GM21717 (cell line): ENCODE measurements at regions not wholly inside any gene's neighbourhood (a gene's known extent, or its start where the extent isn't known, plus 50 kb on each side); places are given as distances from the start of the nearest gene placed in this dataset.

Source experiments
- ATAC-seq: cut with Tn5 transposase; IDR thresholded peaks from one replicate; pipeline ENCODE4 v1.9.1; 2021; ENCODE audit warnings: mild to moderate bottlenecking, moderate library complexity; ENCODE audit not compliant: unreplicated experiment

DNA sequence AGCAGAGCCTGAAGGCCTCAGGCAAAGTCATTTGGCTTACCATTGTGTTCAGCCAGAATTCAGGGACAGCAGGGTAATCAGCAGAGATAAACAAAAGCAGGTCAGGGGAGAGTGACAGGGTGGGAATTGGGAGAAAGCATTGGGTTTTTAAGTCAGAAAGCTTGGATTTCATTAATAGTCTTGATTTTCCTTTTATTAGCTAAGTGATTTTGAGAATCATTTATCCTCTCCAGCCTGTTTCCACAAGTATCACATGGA, 410.1 kb downstream of the HNRNPD start:
- ATAC-seq: no peak

DNA sequence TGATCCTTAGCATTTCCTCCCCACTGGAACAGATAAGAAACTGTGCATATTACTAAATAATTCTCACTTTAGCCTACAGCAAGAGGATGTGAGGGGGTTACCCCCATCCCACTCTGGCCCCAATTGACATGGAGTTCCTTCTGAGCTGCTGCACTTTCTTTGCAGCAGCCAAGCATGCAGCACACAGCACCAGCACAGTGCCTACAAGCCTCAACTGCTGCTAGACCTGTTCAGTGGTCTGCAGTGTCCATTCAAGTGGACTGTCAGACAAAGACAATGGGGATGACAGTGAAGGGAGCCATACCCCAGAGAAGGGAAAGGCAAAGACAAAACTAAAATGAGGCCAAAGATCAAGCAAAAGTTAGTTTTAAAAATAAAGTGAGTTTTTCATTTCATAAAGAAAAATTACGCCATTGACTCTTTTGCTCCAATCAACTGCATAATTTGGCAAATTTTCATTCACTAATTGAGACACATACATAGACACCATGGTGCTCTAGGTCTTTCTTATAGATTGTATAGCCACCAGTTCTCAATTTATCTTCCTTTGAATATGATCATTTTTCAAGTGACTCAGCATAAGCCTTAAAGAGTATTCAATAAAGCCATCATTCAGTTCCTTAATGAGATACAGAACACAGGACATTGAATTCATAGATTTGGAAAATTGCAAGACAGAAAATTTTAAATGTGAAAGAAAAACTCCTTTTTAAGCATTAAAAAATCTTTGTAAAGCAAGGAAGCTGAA, 410.6 kb downstream of the HNRNPD start:
- no peak for ATAC-seq

DNA sequence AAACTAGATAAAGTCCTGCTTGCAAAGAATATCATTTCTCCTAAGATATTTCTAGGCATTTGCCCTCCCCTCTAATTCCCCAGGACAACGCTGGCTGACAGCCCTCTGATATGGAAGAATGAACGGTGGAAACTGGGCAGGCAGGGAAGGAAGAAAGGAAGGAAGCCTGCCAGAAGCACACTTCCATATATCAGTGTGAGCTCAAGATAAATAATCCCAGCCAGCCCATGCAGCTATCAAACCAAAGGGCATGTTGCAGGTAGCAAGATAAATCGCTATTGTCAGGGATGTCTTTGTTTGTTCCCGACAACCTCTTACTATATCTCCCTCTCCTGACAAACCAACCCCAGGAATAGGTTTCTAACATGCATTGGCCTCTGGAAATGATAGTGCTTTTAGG, 412.8 kb downstream of the HNRNPD start:
- ATAC-seq: no peak

DNA sequence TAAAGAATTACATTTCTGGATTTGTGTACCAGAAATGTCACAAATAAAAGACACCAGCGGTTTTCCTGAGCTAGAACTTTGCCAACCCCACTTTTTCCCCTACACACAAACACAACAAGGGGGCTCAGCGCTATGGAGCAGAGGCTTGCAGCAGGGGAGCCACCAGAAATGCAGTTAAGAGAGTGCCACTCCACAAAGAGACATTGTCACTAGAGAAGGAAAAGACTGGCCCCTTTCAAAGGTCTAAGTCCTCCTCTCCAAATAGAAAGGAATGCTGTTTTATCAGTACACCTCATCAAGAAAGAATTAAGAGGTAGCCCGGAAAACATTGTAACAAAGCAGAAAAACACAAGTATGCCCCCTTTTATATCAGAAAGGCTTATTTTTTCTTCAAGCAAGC, 419.5 kb downstream of the HNRNPD start:
- ATAC-seq: no peak

DNA sequence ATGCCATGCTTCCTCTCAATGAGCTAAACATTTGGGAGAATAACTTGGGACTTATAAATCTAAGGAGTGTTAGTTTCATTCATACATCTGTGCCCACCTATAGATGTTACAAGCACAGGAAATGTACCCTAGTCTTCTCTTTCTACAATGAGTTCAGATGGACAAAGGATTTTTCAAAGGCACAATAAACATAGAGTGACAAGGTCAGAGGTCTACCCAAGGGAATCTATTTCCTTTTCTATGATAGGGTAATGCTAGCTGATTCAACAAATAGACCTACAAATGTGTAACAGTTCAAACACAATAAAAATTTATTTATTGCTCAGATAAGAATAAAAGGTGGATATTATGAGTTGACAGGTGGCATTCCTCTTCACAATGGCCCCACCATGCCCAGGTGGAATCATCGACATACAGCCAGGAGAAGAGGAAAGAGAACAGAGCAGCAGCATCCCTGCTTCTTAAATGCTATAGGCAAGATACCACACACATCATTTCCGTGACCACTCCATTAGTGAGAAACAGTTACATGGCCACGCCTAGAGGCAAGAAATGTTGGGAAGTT, 421.8 kb downstream of the HNRNPD start:
- no peak for ATAC-seq

DNA sequence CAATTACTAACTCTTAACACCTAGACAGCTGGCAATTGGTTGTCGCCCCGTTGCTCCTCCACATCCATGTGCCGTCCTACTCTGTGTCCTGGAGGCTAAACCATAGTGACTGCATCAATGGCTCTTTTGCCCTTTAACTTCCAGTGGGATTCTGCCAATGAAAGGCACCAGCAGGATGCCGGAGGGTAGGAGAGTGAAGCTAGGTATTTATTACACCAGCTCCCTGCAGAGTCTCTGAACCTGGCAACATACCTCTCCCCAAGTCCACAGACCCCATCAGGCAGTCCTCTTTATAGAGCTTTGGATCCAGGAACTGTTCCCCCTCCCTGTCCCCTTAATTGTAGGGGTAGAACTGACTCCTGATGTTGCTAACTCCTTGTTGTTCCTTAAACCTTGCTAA, 426.8 kb downstream of the HNRNPD start:
- no peak for ATAC-seq

DNA sequence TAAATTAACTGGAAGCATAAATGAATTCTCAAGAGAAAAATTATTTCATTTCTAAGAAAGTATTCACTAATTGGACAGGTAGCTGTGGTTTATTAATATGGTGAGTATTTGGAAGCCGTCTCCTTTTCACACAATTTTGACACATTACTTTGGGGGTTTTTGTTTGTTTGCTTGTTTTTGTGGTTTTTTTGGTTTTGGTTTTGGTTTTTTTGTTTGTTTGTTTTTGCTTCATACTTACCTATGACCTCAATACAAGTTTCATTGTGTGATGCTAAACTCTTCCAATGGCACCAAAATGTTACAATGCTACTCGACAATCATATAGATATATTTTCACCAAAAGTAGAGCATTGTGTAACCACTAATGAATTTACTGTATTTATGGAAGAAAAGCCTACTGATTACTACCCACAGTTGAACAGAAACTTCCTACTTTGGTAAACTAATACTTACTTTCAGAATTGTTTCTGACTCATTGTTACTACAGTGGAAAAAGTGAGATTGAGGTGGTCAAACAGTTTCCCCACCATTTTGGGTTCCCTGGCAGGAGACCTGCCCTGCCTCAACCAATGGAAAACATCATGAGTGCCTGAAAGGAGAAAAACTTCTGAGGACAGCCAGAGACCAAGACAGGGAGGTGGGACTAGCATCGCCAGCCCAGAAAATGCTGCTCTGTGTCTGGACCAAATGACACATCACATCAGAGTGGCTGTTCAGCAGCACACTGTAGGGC, 443.1 kb downstream of the HNRNPD start:
- no peak for ATAC-seq

DNA sequence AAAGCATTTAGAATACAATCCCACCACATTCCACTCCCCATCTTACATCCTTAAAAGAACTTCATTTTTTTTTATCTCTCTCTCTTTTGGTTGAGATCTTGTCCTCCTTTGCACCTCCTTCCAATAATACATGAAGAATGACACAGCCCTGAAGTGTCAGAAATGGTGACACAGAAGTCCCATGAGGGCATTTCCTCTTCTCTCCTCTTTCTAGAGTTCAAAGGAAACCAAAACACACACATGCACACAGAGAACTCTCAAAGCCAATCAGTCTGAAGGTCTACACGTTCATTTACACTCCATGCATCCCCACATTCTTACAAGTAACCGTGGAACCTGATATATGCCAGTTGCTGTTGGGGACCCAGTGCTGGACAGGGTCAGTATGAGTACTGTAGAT, 450.7 kb downstream of the HNRNPD start:
- no peak for ATAC-seq

DNA sequence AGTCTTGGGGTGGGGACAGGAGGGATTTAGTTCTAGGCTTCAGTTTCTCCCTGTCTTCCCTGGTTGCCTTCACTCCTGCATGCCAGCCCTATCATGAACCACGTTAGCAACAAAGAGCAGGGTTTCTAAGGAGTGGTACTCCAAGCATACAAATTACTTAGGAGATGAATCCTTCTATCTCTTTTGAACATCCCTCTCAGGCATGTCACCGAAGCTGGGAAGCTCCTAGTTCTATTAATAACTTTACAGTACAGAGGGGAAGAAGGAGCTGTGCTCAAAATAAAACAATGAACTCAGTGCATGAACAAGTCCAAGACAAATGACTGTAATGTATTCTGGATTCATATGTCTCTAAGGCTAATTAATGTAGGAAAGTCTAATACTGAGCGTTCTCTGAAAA, 450.6 kb upstream of the RASGEF1B start:
- ATAC-seq: no peak

DNA sequence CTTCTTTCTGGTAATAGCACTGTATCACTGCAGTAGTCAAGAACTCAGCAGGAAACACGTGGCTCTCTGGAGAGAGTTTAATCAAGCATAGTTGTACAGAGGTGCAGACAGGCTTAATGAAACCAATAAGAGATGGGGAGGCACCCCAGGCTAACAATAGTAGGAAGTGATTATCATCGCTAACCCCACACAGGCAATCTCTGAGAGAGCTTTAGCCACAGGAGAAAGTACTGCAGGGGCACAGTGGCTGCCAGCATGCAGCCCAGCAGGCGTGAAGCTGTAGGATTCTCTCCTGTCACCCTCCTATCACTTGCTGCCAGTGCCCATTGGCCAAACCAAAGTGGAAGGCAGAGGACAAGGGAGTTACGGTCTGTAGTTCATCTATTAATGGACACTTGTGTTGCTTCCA, 450.0 kb upstream of the RASGEF1B start:
- ATAC-seq: no peak

DNA sequence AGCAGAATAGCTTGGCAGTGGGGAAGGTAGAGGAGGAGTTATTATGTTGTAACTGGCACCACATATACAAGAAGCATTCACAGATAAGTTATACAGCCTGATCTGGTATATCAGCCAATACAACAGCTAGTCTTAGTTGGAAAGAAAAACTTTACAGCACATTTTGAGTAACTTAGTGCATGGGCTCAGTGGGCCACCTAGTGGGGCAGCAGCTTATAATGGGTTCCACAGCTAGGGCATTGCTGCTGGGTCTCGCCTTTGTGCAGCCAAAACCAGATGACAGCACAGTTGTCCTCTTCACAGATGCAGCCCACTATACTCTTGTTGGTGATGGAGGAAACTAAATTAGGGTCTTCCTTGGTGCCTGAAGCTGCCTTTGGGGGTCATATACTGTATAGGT, 448.1 kb upstream of the RASGEF1B start:
- ATAC-seq: no peak

DNA sequence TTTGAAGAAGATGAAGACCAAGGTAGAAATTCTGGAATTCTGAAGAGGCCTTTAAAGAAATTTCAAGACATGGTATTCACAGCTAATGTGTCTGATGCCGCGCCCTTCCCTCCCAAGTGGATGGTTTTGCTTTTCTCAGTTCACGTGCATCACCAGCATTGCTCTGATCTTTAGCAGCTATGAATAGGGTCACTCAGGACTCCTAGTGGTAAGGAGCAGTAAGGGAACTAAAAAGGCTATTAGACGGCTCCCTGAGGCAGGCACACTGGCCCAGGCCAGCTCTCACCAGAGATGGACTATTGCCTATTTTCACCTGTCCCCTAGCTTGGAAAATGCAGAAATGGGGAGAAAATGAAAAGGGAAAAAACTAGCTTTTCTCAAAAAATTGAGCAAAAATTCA, 447.5 kb upstream of the RASGEF1B start:
- peak; percentile 73 for ATAC-seq

DNA sequence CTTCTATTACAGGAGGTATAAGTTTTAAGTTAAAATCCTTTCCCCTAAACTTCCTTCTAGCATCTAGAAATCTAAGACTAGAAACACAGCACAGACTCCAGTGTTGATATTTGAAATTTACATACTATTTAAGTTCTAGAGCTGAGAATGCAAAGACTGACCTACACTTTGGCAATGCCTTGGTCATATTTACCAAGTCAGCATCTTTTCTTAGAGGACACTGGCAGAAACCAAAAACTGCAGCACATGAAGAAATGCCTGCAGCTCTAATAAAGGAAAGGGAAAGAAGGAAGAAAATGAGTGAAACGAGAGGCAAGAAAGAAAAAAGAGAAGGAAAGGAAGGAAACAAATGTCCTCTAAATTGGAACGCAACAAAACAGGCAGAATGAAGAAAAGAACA, 443.7 kb upstream of the RASGEF1B start:
- ATAC-seq: no peak

DNA sequence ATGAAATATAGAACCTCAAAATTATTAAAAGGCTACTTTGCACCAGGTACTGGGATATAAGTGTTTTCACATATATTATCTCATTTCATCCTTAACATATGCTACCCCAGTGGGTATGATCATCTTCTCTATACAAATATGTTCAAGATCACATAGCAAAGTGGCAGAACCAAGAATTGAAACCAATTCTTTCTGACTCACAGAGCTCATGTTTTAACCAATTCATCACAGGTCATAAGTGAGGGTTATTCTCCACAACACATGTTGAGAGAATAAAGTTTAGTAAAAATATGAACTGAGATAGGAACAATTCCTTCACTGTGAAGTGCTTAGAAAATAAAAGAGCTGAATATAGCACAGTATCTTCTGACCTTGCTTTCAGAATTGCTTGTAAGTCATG, 442.9 kb upstream of the RASGEF1B start:
- peak; percentile 58 for ATAC-seq

DNA sequence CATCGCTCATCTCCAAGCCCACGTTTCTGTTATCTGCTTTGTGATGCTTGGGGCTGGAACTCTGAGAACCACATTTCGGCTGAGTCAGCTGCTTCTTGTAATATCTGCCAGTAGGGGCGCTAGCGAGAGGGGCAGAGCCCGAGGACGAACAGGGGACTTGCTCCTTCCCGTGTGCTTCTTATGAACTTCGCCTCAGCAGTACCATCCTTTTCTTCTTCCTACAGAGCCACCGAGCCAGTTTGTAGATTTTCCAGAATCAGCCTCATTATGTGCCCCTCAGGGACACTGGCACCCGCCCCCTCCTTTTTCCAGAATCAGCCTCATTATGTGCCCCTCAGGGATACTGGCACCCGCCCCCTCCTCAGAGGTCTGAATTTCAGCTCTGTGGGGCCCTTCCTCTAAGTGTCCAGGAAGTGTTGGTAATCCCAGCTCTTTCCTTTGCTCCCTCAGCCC, 441.7 kb upstream of the RASGEF1B start:
- peak; percentile 74 for ATAC-seq

DNA sequence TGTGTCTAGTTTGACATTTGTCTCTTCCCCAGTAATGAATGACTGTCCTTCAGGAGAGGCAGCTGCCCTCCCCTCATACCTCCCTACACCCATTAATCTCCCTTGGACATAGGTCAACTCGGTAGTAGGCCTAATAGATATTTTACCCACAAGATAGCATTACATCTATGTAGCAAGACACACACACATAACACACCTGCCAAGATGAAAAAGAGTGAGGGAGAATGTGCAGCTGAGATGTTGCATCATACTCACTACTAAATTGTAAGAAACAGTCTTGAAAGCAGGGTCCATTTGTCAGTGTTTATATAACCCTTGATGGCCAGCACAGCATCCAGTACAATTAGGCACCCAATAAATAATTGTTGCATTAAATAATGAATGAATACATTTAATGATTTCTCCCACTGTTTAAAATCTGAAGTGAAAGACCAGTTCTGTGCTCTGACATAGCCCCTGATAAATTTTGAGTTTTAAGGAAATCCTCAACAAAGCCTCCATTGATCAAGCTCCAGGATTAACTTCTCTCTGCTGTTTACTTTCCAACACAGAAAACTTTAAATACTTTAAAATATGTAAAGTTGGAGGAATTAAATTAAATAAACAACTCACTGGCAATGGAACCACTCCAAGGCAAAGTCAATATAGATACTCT, 440.8 kb upstream of the RASGEF1B start:
- ATAC-seq: no peak

DNA sequence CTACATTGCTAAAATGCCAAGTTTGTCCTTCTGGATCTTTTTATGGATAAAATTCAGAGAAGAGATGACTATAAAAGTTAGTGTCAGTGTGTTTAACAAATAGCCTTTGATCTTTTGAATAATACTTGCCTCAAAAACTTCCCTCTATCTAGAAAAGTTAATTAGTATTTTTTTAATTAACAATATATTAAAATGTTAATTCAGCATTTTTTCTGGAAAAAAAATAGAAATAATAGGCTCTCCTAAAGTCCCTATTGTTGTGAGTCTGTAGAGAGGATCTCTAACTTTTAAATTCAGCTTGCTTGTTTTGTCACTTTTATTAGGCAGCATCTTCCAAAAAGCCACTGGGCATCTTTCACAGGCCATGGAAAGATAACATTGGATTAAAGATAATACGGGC, 435.2 kb upstream of the RASGEF1B start:
- ATAC-seq: no peak

DNA sequence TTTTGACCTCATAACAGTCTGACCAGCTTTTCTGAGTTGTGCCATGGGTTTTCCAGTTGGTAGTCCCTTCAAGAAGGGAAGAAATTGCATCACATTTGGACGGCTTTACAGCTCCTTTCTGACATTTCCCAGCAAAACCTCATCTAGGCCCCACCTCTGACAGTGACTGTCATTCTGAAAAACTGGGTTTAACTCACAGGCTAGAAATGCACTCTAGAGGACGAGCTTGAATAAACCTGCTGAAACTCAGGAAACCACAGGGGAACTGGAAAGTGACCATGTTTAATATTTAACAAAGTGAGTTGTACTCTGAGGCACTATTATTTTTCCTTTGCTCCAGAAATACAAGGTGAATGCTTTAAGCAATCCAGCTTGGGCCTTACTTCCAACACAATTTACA, 434.3 kb upstream of the RASGEF1B start:
- ATAC-seq: peak; percentile 99

DNA sequence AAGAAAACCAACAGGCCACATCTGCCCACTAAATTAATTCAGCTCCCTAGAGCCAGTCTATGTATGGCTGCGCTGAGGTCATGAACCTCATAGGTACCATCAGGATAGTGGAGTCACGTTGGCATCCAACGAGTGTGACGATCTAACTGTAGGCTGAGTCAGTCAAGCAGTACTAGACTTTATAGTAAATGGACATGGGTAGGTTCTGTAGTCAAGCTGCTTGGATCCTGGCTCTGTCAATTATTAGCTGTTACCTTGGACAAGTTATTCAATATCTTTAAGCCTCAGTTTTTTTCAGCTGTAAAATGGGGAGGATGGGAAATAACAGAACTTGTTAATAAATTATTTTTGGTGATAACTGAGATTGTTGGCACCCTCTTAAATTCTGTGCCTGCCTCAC, 432.4 kb upstream of the RASGEF1B start:
- no peak for ATAC-seq

DNA sequence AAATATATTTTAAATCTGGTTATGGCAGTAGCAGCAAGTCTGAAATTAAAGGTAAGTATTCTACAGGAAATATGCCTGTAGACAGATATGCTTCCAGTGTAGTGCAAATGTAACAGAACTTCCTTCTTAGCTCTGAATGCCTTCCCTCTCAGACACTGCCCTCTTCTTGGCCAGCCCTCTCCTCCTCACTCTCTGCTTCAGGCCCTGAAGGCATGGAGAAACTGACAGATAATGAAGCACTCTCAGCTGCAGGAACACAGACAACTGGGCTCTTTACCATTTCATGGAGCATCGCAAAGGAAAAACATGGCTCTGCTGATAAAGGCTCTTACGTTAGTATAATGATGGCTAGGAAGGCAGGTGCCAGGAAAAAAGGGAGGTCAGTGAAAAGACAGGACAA, 431.5 kb upstream of the RASGEF1B start:
- ATAC-seq: no peak

DNA sequence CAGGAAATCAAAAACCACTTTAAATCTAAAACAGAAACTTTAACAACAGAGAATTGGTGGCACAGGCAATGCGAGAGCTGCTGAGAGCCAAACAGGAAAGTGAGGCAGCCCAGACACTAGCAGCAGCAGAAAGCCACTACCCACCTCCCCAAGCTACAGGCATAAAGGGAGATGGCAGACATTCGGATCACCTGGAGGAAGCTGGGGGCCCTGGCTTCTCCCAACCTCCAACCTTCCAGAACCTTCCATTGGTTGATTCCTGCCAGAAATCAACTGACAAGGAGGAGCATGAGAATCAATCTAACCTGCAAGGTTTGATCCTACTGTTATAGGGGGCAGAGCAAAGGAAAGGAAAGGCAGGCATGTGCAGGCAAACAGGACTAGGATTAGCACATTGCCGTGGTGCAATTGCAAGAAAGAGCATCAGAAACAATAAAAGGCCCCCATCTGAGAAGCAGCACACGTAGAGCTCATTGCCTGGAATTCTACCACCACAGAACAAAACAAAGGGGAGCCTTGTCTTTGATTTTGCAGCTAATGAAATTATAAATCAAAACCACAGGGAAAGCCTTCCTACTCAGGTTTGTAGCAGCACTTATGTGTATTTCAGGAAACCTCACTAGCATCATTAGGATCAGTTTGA, 427.3 kb upstream of the RASGEF1B start:
- ATAC-seq: no peak

DNA sequence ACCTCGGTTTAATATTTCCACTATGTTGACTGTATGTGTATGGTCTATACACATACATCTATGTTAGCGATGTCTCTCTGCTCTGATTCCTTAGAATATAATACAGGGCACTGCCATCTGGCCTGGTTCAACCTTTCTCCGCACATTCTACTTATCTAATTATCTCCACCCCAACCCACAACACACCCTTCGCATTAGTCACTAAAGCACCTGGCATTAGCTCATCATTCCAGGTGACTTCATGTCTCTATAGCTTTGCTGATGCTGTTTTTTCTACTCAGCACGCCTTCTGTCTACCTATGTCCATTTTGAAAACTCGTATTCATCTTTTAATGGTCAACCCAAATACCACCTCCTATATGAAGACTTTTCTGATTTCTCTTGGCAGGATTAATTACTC, 425.2 kb upstream of the RASGEF1B start:
- no peak for ATAC-seq
